ENCODE measurements at regions not wholly inside any gene's neighbourhood (a gene's known extent, or its start where the extent isn't known, plus 50 kb on each side); places are given as distances from the start of the nearest gene placed in this dataset.

DNA sequence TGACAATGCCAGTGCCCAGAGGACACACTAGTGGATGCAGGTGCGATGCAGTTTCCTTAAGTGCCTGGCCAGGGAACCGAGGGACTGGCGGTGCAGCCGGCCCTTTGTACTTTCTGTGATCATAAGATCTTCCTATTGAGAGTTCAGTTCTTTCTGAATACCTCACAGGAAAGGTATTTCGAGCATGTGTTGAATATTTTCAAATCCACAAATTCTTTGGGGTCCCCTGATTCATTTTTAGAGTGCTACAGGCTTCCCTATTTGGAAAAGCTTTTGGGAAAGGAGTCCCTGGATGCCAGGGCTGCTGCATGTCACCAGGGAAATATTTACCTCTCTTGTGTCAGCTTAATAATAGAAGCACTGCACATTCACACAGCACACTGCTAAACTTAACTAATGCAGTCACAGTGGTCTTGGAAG lies 281.5 kb downstream of the GADD45G start:
- peak in 2 of 3 experiments; percentile 6 to 16 for DNase-seq

DNA sequence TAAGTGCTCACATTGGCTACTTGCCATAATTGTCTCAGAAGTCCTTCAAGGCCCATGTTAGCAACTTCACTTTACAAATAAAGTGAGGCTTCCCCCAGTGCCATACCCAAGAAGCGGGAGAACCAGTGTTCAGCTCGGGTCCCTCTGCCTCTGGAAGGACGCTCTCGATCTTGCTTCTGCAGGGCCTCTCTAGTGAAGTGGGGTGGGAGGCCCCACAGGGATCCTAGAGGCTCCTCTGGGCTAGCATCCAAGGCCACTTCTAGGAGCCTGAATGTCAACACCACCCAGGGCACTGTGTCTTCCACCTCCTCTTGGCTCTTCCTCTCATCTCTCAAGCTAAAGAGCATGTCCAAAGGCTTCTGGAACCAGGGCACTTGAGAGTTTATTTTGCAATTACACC lies 282.5 kb downstream of the GADD45G start:
- peak in 1 of 3 experiments; percentile 71 for DNase-seq

DNA sequence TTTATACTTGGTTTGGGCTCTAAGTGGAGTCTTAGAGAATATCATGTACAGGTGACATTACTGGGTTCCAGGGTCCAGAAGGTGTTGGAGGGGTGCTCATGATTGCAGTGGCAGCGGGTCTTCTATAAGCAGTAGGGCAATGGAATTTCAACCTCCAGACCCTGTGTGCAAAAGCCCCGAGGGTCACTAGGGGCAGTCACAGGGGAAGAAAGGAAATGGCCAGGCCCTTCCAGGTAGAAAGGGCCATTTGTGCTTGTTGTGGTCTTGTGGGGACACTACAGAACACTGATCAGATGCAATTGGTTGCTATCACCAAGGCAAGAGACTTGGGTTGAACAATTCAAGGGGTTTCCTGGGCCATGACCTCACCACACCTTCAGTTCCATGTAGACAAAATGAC lies 283.4 kb downstream of the GADD45G start:
- DNase-seq = no peak

- DNase-seq = no peak
Measured at GRCh38 chr9:89888677-89889076, 283.9 kb downstream of the GADD45G start.

DNA sequence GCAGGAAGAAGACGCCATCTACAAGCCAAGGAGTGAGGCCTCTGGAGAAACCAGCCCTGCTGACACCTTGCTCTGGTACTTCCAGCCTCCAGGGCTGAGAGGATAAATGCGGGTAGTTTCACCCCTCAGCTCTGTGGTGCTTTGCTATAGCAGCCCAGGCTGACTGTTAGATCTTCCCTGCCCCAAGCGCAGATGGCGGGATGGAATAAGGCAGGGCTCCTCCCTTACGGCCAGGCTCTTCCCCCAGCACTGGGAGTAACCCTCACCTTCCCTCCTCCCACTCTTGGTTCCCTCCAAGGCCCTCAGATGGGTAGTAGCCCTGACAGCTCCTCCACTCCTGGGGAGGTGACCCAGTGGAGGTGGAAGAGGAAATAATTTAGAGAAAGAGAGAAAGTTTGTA lies 285.1 kb downstream of the GADD45G start:
- DNase-seq = no peak

DNA sequence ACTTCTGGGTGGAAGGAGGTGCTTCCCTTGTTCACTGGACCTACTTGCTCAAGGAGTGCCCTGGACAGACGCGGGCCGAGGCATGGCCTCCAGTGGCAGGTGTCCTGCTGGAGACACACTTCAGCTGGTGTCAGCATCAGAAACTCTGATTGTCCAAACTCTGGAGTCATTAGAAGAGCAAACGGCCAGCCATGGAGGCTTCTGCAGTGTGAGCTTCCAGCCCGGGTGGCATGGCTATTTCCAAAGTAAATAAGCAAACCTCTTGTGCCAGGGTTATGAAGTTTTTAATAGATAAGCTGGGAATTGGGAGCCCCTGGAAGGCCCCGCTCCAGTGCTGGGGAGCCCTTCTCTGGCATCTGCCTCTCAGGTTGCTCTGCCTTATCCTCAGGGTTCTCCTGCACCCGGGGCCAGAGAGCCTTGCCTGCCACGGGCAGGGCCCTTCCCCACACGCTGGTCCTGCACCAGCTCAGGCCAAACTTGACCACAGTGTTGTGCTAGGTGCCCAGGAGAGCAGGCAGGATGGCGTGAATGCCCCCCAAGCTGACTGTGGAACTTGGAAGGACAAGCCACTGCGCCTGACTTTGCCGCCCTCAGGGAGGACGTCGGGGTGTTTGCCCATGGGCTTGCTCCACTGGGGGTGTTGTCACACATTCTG lies 285.6 kb downstream of the GADD45G start:
- DNase-seq = no peak

DNA sequence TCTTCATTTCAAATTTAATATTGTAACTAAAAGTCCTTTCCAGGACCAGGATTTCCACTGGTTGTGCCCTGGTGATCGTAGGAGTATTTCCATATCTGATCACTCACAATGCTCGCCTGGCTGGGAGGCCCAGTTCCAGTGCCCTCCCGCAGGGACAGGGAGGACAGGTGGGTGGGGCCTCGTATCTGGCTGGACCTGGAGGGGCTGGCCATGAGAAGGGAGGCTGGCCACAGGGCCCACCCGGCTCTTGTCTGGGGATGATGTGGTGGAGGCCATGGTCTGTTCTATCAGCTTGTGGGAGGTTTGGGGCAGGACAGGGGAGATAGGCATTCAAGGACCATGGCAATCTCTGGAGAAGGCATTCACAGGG lies 286.4 kb downstream of the GADD45G start:
- DNase-seq = no peak

DNA sequence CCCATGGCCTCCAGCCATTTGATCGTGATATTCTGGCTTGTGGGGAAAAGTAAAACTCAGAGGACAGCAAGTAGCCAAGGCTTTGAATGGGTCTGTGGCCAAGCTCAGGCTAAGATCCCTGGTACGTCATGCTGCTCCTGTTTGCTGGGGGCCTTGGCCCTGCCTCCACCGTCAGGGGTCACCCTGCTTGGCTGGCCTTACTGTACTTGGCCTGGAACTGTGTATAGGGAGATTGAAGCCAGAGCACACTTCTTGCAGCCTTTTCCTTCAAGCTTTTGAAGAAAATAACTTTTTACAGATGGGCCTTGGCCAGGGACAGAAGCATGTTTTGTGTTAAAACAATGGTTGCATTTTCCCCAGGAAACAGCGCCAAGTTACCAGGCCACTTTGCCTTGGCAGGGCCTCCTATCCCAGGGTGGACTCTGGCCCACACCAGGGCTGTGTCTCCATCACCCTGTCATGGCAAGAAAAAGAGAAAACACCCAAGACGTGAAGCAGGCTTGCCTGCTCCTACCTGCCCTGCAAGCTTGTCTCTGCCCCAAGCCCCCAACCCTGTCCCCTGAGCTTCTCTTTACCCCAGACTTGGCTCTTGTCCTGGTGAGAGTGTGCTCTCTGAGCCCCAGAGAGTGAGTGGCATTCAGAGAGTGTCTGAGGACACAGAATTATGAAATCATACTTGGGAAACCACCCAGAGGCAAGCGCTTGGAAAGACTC lies 286.9 kb downstream of the GADD45G start:
- no peak for DNase-seq

GRCh38 chr9:89892920-89893319 lies 288.1 kb downstream of the GADD45G start:
- no peak for DNase-seq

DNA sequence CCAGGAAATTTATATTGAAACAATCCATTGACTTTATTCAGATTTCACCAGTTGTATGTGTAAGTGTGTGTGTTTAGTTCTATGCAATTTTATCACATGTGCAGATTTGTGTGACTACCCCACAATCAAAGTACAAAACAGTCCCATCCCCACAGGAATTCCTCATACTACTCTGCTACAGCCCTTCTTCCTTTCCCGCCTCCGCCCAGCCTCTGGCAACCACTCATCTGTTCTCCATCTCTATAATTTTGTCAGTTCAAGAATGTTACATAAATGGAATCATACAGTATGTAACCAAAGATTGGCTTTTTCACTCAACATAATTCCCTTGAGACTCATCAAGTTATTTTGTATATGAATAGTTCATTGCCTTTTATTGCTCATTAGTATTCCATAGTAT lies 289.1 kb downstream of the GADD45G start:
- DNase-seq = peak in 1 of 3 experiments; percentile 7

GRCh38 chr9:89896806-89897340 lies 292.1 kb downstream of the GADD45G start:
- peak in 1 of 3 experiments; percentile 37 for DNase-seq

DNA sequence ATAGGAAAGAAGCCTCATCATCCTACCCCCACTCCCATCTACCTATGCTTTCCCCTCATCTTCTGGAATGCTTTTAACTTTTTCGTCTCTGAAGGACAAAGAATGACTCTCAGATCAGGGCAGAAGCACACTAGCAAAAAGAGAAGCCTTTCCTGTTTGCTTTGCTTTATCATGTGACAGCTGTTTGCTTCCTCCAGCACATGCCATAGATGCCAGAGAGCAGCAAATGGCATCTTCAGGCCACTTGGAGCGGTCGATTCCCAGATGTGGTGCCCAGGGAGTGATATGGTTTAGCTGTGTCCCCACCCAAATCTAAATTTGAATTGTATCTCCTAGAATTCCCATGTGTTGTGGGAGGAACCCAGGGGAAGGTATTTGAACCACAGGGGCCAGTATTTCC lies 294.8 kb downstream of the GADD45G start:
- no peak for DNase-seq

DNA sequence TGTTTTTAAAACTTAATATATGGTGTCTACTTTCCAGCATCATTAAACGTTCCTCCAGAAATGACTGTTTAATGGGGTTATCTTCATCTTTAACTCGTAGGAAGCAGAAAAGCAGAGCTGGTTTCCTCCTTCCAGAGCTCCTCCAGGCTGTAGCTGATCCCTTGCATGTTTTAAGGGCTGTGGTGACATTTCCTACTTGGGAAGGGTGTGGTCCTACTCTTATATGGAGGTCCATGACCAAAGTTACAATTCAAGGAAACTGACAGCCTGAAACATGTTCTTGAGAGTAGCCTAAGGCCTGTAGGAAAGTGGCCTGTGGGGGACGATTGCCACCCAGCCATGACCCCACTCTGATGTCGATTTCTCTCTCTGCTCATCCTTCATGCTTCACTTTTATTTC lies 297.1 kb downstream of the GADD45G start:
- no peak for DNase-seq

DNA sequence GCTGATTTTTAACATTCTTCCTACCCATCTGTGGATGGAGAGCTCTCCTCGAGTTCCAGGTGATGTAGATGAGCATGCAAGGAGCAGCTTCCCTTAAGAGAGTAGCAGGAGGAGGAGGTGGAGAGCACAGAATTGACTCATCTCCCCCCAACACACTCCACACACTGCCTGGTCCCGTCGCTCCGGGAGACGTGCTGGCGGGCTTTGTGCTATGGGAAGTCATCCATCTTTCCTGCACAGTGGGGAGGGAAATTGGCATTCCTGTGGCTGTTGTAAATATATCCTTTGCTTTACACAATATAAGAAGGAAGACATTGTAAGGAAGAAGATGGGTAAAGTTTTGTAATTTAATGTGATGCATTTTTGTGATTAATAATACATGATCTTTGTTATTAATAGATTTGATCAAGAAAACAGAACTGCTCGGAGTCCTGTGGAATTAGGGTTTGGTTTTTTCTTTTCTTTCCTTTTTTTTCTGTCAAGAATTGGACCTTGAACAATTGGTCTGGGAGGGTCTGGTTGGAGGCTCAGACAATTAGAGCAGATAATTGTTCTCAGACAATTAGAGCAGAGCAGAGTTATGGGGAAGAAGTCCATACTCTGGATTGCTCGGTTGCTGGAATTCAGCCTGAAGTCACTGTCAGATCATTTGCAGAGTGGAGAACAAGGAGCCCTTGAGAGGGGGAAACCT lies 297.8 kb downstream of the GADD45G start:
- DNase-seq = peak in 2 of 3 experiments; percentile 18 to 47

GRCh38 chr9:89903141-89903475 lies 298.3 kb downstream of the GADD45G start:
- no peak for DNase-seq

DNA sequence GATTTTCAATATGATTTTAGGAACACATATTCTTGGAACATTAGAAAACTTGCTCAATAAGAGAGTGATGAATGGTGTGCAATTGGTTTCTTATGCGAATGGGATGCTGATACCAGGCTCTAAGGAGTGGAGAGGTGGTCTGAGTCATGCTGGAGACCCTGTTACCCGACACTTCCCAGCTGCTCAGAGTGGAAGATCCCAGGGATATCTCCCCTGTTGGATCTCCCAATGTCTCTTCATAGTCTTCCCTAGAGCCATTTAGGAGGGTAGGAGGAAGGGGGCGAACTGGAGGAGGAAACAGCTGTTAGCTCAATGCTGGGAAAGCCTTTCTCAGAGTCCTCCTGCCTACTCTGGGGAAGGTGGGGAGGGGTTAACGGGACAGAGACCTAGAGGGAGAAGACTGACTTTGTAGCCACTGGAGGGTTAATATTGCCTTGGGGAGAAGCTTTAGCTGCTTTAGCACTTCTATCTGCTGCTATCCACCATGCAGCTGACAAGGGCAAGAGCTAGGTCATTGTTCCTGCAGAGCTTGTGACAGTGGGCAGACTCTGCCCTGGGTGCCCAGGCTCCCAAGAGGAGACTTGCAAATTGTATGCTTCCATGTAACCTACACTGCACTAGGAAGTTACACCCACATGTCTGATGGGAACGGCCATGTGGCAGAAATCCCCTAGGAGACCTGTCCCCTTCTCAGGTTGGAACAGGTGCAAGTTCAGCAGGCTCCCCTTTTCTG lies 301.0 kb downstream of the GADD45G start:
- no peak for DNase-seq

- DNase-seq = no peak
Measured at GRCh38 chr9:89911721-89912604, 307.2 kb downstream of the GADD45G start.

GRCh38 chr9:89912605-89912953 lies 307.8 kb downstream of the GADD45G start:
- DNase-seq = peak in 1 of 3 experiments; percentile 31

DNA sequence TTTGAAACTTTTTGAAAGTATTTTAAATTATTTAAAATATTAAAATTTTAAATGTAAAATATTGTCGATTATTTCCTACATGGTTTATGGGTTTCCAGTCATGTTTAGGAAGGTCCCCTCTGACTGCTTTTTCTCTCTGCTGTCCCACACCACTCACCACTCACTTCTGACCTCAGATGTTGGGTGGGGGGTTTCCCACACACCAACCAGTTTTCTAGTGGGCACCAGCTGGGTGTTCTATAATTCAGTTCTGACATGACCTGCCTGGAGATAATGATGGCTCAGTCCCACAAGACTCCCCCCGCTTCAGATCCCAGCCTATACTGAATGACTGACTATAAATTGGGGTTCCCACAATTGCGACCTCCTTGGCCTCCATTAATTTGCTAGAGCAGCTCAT lies 310.4 kb downstream of the GADD45G start:
- DNase-seq = no peak

DNA sequence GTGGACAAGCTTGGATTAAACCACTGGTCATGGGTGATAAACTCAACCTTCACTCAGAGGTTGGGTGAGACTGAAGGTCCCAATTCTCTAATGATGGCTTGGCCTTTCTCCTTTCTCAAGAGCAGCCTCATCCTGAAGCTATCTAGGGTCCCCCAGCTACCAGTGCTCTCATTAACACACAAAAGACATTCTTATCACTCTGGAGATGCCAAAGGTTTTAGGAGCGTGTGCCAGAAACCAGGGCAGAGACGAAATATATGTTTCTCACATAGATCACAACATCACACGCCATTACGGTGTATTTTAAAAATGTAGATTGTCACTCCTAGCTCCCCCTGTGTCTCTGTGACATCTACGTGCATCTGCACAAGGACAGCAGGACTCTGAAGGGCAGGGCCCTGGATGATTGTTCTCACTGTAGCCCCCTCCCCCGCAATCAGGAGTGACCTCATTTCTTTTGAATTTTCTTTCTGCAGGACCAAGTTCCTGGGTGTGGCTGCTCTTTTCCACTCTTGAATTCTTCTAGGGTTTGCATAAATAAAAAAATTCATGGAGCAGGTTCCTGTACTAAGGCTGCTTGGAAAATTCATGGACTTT lies 311.3 kb downstream of the GADD45G start:
- DNase-seq = peak in 1 of 3 experiments; percentile 17

DNA sequence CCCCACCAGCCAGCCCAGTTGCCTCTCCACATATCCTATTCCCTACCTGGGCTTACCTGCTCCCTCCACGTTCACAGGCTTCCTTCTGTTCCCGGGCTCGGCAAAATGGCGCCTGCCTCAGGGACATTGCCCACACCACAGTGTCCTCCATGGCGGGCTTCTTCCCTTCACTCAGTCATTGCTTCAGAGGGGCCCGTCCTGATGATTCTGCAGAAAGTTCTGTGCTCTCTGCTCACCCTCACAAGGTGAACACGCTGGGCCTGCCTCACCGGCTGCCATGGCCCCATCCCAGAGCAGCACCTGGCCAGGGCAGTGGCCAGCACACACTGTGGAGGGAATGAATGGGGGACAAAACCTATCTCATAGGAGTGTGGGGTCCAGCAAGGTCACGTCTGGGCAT lies 313.0 kb downstream of the GADD45G start:
- DNase-seq = no peak

- peak in 1 of 3 experiments; percentile 4 for DNase-seq
Measured at GRCh38 chr9:89919171-89919681, 314.4 kb downstream of the GADD45G start.

Data from NCI-H1417 (cell line).